H9 (cell line): ENCODE measurements at regions not wholly inside any gene's neighbourhood (a gene's known extent, or its start where the extent isn't known, plus 50 kb on each side); places are given as distances from the start of the nearest gene placed in this dataset.

Experiments
- DNase-seq: peaks from one replicate; pipeline ENCODE4 v3.0.0-alpha.2; 2017
- H2AFZ ChIP-seq: one replicate; pipeline ENCODE4 v1.6.1; 2013; ENCODE audit warnings: mild to moderate bottlenecking, low read length, control low read depth, moderate library complexity
- H2AK5ac ChIP-seq: 2 replicates; pipeline ENCODE4 v1.6.1; 2013; ENCODE audit warnings: low read length, control low read depth, mixed read lengths; ENCODE audit not compliant: insufficient read length
- H2BK120ac ChIP-seq: one replicate; pipeline ENCODE4 v1.6.1; 2013; ENCODE audit warnings: low read depth, mild to moderate bottlenecking, low read length, control low read depth, inconsistent platforms; ENCODE audit not compliant: poor library complexity, severe bottlenecking
- H2BK12ac ChIP-seq: 2 replicates; pipeline ENCODE4 v1.6.1; 2013; ENCODE audit warnings: low read length, control low read depth, mixed read lengths, low read depth; ENCODE audit not compliant: insufficient read length
- H2BK15ac ChIP-seq: 2 replicates; pipeline ENCODE4 v1.6.1; 2013; ENCODE audit warnings: low read depth, low read length, control low read depth
- H2BK20ac ChIP-seq: one replicate; pipeline ENCODE4 v1.6.1; 2013; ENCODE audit warnings: low read depth, mild to moderate bottlenecking, low read length, control low read depth, inconsistent platforms; ENCODE audit not compliant: poor library complexity, severe bottlenecking
- H2BK5ac ChIP-seq: 2 replicates; pipeline ENCODE4 v1.6.1; 2013; ENCODE audit warnings: low read length, control low read depth, mixed read lengths; ENCODE audit not compliant: insufficient read length
- H3K14ac ChIP-seq: 2 replicates; pipeline ENCODE4 v1.6.1; 2013; ENCODE audit warnings: low read length, control low read depth; ENCODE audit not compliant: insufficient read depth
- H3K18ac ChIP-seq: 2 replicates; pipeline ENCODE4 v1.6.1; 2013; ENCODE audit warnings: low read depth, mild to moderate bottlenecking, mixed read lengths, low read length, control low read depth; ENCODE audit not compliant: insufficient read length
- H3K23ac ChIP-seq: 2 replicates; pipeline ENCODE4 v1.6.1; 2013; ENCODE audit warnings: low read length, control low read depth, mixed read lengths, low read depth; ENCODE audit not compliant: insufficient read length
- H3K23me2 ChIP-seq: 2 replicates; pipeline ENCODE4 v1.6.1; 2013; ENCODE audit warnings: low read depth, mild to moderate bottlenecking, mixed read lengths, low read length, control low read depth; ENCODE audit not compliant: insufficient read length, poor library complexity, severe bottlenecking
- H3K27ac ChIP-seq: 2 replicates; pipeline ENCODE4 v1.5.1; 2013; ENCODE audit warnings: low read length, control low read depth, mixed read lengths, low read depth; ENCODE audit not compliant: insufficient read length
- H3K27me3 ChIP-seq: 2 replicates; pipeline ENCODE4 v1.6.1; 2013; ENCODE audit warnings: low read length, control low read depth, inconsistent platforms; ENCODE audit not compliant: insufficient read depth
- H3K4ac ChIP-seq: 2 replicates; pipeline ENCODE4 v1.6.1; 2013; ENCODE audit warnings: low read depth, mild to moderate bottlenecking, control low read depth, inconsistent platforms, low read length, moderate library complexity
- H3K4me1 ChIP-seq: 2 replicates; pipeline ENCODE4 v1.6.1; 2013; ENCODE audit warnings: low read length, control low read depth, inconsistent platforms; ENCODE audit not compliant: insufficient read depth
- H3K4me2 ChIP-seq: 2 replicates; pipeline ENCODE4 v1.6.1; 2013; ENCODE audit warnings: low read length, control low read depth, mixed read lengths; ENCODE audit not compliant: insufficient read length, insufficient read depth
- H3K56ac ChIP-seq: 2 replicates; pipeline ENCODE4 v1.6.1; 2013; ENCODE audit warnings: low read depth, mild to moderate bottlenecking, mixed read lengths, low read length, control low read depth; ENCODE audit not compliant: insufficient read length
- H3K79me1 ChIP-seq: 2 replicates; pipeline ENCODE4 v1.6.1; 2013; ENCODE audit warnings: low read depth, mild to moderate bottlenecking, moderate library complexity, low read length, control low read depth, inconsistent platforms; ENCODE audit not compliant: insufficient read depth, poor library complexity, severe bottlenecking
- H3K79me2 ChIP-seq: 2 replicates; pipeline ENCODE4 v1.6.1; 2013; ENCODE audit warnings: low read length, control low read depth, inconsistent platforms; ENCODE audit not compliant: insufficient read depth
- H3K9ac ChIP-seq: 2 replicates; pipeline ENCODE4 v1.6.1; 2013; ENCODE audit warnings: low read length, control low read depth, mixed read lengths; ENCODE audit not compliant: insufficient read length; ENCODE audit errors: extremely low read depth
- H3K9me3 ChIP-seq: one replicate; pipeline ENCODE4 v1.6.1; 2013; ENCODE audit warnings: low read depth, low read length, inconsistent platforms; ENCODE audit not compliant: control insufficient read depth
- H3T11ph ChIP-seq: one replicate; pipeline ENCODE4 v1.6.1; 2013; ENCODE audit warnings: mild to moderate bottlenecking, low read length, control low read depth, inconsistent platforms
- H4K20me1 ChIP-seq: one replicate; pipeline ENCODE4 v1.6.1; 2013; ENCODE audit not compliant: control insufficient read depth, insufficient read length, insufficient read depth
- H4K5ac ChIP-seq: 2 replicates; pipeline ENCODE4 v1.6.1; 2013; ENCODE audit warnings: low read depth, mild to moderate bottlenecking, mixed read lengths, low read length, control low read depth; ENCODE audit not compliant: insufficient read length
- H4K8ac ChIP-seq: replicated peaks from 2 replicates; pipeline ENCODE4 v1.6.1; 2013; ENCODE audit warnings: low read length, control low read depth, mixed read lengths, low read depth; ENCODE audit not compliant: insufficient read length
- H4K91ac ChIP-seq: 2 replicates; pipeline ENCODE4 v1.6.1; 2013; ENCODE audit warnings: low read depth, mild to moderate bottlenecking, moderate library complexity, mixed read lengths, low read length, control low read depth; ENCODE audit not compliant: insufficient read length
- H3K27ac Mint-ChIP-seq, 3 experiments: 2 replicates in 2 of 3; 3 replicates in 1 of 3; pipeline ENCODE4 v1.8.0; 2020 to 2021; ENCODE audit warnings: mixed read lengths in 3 of 3, mild to moderate bottlenecking in 1 of 3, moderate library complexity in 1 of 3
- H3K27me3 Mint-ChIP-seq: 2 replicates; pipeline ENCODE4 v1.8.0; 2021; ENCODE audit warnings: low read depth, mild to moderate bottlenecking, moderate library complexity, mixed read lengths
- H3K36me3 Mint-ChIP-seq, 3 experiments: 2 replicates in 2 of 3; 3 replicates in 1 of 3; pipeline ENCODE4 v1.8.0; 2020 to 2021; ENCODE audit warnings: low read depth in 3 of 3, mixed read lengths in 3 of 3; ENCODE audit not compliant: insufficient read depth in 1 of 3
- H3K4me1 Mint-ChIP-seq, 2 experiments: 2 replicates each; pipeline ENCODE4 v1.8.0; 2020; ENCODE audit warnings: mixed read lengths in 2 of 2
- H3K4me3 Mint-ChIP-seq, 2 experiments: 2 replicates in 1 of 2; 3 replicates in 1 of 2; pipeline ENCODE4 v1.8.0; 2020 to 2021; ENCODE audit warnings: mild to moderate bottlenecking in 2 of 2, mixed read lengths in 2 of 2, moderate library complexity in 1 of 2
- H3K9me3 Mint-ChIP-seq, 2 experiments: 2 replicates in 1 of 2; 3 replicates in 1 of 2; pipeline ENCODE4 v1.8.0; 2020; ENCODE audit warnings: mild to moderate bottlenecking in 2 of 2, mixed read lengths in 2 of 2, moderate library complexity in 1 of 2
- CTCF ChIP-seq: fragments of 200-600 bp; sonication (generic); conservative IDR thresholded peaks from 3 replicates; pipeline ENCODE4 v1.8.0; 2021; ENCODE audit warnings: antibody characterized with exemption, mild to moderate bottlenecking
- WGBS: extraction: QIAGEN DNeasy Blood & Tissue Kit; methylation state at CpG from one replicate; pipeline ENCODE4 v1.1.7; 2013; ENCODE audit warnings: missing lambda C conversion rate, low lambda C conversion rate, mixed read lengths; ENCODE audit not compliant: insufficient read length; ENCODE audit errors: extremely low coverage; 5-methylcytosine and 5-hydroxymethylcytosine counted together

GRCh38 chr16:86353948-86354347, 156.4 kb upstream of the FOXF1 start:
- Histone ChIP-seq H3K18ac (no peak overlapping the region), H2BK120ac (no peak overlapping the region), H2AFZ (no peak overlapping the region), H3K9ac (no peak overlapping the region), H3K27me3 (no peaks in the 10 kb centered on the region), H3K9me3 (no peaks in the 10 kb centered on the region), H3K4me1 (peaks cover 8% of the 10 kb centered on the region), H3K56ac (no peak overlapping the region), H3K23me2 (no peaks in the 10 kb centered on the region), H3K27ac (no peak overlapping the region), H3K79me1 (no peaks in the 10 kb centered on the region), H4K91ac (no peak overlapping the region), H2BK12ac (no peak overlapping the region), H3K14ac (no peak overlapping the region; the same call in 1 of the 2 replicates), H3K4me2 (no peak overlapping the region), H3K79me2 (no peaks in the 10 kb centered on the region), H4K5ac (no peak overlapping the region), H2BK5ac (no peak overlapping the region), H3K4ac (no peak overlapping the region), H4K8ac (no peak overlapping the region), H3K23ac (no peak overlapping the region), H2AK5ac (no peak overlapping the region), H2BK15ac (no peak overlapping the region), H2BK20ac (no peak overlapping the region), H4K20me1 (no peaks in the 10 kb centered on the region), H3T11ph (no peak overlapping the region)
- H3K27me3 Mint-ChIP-seq: peaks cover 34% of the 10 kb centered on the region
- peaks cover 5 to 15% (median 10%) of the 10 kb centered on the region in 3 experiments for H3K36me3 Mint-ChIP-seq
- no peak for TF ChIP-seq CTCF
- no peak for DNase-seq
- no CpG with 5 or more reads among the region's 9 CpGs for WGBS
- no peak overlapping the region for H3K27ac Mint-ChIP-seq
- H3K4me1 Mint-ChIP-seq: peaks cover 38 to 59% of the 10 kb centered on the region in 2 experiments
- peaks cover 12 to 16% of the 10 kb centered on the region in 2 experiments for H3K9me3 Mint-ChIP-seq
- no peak overlapping the region for H3K4me3 Mint-ChIP-seq
